ENCODE measurements at regions not wholly inside any gene's neighbourhood (a gene's known extent, or its start where the extent isn't known, plus 50 kb on each side); places are given as distances from the start of the nearest gene placed in this dataset.
"Not testable (repeated sequence)": the region's sequence is repeated elsewhere in the genome, so short reads cannot be mapped to it uniquely, and the experiment has no call there.

DNA sequence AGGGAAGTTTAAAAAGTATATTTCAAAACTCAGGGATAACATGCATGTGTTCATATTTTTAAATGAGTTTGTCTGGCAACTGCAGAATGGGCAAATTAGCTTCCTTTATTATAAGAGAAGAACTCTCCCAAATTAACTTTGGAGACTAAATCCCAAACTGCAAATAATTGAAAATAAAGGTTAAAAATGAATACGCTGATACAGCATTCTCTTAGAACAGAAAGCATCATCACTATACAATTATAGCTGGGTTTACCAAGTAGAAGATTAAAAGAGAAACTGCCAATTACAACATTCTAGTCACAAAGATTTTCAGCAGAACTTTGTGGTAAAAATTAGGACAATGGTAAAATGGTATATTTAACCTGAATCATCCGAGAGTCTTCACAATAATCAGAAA lies 73.3 kb downstream of the OLFM4 start:
- no peak for DNase-seq

DNA sequence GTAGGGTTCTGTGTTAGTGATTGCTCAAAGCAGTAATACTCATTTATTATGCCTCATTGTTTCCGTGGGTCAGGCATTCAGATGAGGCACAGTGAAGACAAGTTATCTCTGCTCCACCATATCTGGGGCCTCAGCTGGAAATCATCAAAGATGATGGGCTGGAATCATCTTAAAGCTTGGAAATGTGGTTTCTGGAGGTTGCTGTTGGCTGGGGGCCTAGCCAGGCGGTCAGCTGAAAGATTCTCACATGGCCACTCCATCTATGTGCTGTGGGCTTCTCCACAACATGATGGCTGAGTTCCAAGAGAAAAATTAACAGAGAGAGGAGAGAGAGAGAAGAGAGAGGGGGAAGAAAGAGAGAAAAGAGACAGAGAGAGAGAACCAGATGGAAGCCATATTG lies 75.5 kb downstream of the OLFM4 start:
- DNase-seq, result no peak

DNA sequence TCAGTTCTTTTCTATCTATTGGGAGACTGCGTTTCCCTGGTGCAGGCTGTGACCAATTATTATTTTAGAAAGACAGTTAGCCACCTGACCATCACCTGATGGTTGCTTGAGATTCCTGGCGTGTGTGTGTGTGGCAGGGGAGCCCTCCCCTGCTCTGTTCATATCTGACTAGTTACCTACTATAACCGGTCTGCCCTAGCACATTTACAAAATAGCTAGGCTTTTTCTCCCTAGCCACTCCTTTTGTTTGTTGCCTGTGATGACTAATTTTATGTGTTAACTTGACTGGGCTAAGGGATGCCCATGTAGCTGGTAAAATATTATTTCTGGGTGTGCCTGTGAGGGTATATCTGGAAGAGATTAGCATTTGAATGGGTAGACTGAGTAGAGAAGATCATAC lies 76.9 kb downstream of the OLFM4 start:
- DNase-seq, result no peak

DNA sequence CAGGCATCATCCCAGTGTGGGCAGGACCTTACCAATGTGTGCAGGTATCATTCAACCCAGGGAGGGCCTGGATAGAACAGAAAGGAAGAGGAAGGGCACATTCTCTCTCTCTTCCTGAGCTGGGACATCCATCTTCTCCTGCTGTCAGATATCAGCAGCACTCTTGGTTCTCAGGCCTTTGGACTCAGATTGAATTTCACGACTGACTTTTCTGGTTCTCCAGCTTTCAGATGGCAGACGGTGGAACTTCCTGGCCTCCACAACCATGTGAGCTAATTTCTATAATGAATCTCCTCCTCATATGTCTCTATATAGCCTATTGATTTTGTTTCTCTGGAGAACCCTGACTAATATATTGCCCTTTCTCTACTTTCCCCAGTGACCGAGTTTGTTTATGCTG lies 77.3 kb downstream of the OLFM4 start:
- DNase-seq, result no peak

DNA sequence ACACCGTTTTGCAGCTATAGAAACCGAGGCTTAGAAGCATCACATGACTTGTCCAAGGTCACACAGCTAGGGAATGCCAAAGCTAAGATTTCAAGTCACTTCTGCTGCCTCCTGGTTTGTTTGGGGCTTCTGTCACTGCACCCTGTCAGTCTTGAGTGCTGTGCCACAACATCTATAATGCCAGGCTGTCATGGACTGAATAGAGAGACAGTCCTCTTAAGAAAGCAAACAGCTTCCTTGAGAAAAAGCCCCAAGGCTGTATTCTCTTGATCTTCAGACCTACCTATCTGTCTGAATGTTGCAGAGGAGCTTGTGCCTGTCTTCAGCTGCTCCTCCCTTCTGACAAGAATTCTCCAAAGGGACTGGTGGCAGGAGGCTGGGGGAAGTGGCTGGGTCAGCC lies 81.6 kb downstream of the OLFM4 start:
- DNase-seq, result no peak

DNA sequence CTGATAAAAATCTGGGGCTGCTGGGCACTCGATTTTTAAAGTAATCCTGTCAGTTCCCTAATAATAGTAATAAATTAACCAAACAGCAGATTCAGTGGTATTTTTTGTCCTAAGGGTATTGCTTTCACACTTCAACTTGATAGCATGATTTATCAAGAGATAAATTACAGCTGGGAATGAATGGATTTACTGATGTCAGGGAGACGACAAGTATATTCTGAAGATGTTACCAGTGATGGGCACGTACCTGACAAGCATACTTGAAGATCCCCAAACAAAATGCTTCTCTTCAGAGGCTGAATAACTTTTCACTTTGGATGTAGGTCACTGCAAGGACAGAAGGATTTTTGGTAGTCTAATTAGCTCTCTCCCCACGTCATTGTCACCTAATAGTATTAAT lies 82.0 kb downstream of the OLFM4 start:
- no peak for DNase-seq

DNA sequence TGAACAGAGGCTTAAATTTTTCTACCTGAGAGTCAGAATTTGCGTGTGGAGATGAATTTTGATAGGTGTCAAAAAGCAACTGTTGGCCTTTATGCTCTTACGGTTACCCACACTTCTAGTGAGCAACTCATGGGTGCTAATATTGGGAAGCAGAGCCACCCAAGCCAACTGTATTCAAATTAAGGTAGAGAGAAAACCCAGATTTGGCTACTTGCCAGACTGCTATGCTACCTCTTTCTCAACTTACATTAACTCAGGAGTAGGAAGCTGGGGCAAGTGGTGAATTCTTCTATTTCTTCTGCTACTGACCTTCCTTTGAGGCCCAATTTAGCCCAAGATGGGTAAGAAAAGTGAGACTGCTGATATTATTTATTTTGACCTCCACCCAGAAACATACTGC lies 83.9 kb downstream of the OLFM4 start:
- DNase-seq, result no peak

DNA sequence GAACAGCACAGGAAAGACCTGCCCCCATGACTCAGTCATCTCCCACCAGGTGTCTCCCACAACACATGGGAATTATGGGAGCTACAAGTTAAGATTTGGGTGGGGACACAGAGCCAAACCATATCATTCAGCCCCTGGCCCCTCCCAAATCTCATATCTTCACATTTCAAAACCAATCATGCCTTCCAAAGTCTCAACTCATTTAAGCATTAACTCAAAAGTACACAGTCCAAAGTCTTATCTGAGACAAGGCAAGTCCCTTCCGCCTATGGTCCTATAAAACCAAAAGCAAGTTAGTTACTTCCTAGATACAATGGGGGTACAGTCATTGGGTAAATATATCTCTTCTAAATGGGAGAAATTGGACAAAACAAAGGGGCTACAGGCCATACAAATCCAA lies 88.4 kb downstream of the OLFM4 start:
- not testable (repeated sequence) for DNase-seq

DNA sequence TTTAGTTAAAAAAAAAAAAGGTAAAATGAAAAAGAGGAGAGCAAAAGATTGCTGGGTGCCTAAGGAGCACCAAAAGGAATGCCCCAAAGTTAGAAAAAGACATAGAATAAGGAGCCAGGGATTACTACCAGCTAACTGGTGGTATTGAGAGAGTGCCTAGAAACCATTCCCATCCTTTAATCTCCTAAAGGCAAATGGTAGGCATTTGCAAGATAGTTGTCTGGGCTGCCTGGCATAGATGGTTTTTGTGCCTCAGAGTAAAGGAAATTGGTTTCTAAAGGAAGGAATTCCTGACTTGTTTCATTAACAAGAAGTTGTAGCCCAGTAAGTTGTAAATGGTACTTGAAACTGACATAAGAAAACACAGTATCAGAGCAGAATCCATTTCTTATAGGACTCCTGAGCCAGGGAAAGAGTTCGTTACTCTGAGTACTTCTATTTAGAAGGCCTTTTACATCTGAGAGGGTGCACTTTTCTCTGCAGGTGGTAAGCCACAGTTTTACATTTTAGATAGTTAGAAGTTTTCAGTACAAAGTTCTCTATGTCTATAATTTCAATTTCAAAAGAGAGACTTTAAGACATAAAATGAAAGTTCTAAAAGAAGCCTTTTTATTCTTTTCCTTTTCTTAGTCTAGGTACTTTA lies 92.6 kb downstream of the OLFM4 start:
- DNase-seq, result no peak

DNA sequence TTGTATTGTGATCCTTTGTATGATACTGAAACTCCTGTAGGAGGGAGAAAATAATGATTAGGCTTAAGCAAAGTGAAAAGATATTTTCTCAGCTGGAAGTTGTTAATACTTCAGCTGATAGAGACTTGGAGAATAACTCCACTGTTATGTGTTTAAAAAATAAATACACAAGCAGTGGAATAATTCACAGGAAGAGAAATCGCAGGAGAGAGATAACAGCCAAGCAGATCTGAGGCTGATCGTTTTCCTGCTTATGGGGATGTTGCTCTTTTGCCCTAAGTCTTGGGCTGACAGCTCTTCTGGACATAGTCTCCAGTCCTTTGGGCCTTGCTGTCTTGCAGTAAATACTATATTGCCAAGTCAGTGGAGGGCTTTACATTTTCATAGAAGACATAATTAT lies 93.3 kb downstream of the OLFM4 start:
- no peak for DNase-seq

DNA sequence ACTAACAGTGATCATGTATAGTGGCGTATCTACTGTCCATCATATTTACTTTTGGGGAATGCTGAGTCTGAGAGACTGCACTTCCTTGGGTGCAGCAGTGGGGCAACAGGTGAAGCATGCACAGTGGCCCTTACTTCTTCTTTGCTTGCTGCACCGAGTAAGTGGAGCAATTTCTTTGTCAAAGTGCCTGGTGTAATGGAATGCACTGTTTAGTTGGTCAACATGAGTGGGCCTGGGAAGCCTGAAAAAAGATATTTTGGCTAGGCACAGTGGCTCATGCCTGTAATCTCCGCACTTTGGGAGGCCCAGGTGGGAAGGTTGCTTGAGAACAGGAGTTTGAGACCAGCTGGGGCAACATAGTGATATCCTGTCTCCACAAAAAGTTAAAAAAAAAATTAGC lies 94.9 kb downstream of the OLFM4 start:
- no peak for DNase-seq

DNA sequence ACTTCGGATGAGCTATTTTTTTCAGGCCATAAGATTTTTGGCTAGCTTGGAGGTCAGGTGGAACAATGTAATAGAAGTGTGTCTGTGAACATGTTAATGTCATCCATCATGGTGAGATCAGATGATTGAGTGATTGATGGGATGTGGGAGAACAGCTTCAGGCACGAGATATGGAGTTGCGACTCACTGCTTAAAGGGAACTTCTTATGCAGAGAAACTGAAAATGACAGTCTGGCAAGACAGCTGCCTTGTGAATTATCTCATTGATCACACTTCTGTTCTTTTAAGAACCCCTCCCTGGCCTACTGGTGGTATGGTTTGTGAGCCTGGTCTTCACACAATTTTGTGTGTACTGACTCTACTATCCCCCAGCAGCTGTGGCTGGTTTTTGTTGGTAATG lies 96.0 kb downstream of the OLFM4 start:
- DNase-seq, result no peak

DNA sequence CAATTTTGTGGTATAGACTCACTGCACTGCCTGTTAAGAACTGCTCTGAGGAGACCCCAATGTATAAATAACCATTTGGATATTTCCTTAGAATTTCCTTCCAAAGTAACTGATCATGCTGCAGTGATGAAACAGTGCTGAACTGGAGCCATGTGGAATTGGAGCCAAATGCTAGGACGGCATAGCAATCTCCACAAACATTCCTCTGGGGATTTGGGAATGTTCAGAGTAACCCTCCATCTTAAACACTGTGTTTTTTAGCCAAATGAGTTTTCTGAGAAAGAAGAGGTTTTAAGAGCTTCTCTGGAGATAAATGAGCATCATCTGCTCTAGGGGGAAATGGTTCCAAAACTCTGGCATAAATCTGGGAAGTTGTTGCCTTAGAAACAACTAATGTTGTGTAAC lies 98.2 kb downstream of the OLFM4 start:
- no peak for DNase-seq

DNA sequence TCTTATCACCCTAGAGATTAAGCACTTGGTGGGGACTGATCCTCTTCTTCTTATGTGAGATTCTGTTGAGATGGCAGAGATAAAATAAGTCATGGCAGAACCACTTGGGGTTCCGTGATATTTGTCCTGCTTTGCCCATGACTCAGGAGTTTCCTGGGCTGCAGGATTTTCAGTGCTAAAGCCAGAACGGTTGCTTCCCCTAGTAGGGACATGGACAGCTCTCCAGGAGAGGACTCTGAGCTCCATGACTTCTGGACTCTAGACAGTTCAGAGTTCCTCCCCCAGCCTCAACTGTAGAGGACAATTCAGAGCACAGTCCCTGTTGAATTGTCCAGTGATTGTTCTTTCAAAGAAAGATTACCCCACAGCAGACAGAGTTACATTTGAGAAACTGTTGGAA lies 98.8 kb downstream of the OLFM4 start:
- DNase-seq, result no peak

DNA sequence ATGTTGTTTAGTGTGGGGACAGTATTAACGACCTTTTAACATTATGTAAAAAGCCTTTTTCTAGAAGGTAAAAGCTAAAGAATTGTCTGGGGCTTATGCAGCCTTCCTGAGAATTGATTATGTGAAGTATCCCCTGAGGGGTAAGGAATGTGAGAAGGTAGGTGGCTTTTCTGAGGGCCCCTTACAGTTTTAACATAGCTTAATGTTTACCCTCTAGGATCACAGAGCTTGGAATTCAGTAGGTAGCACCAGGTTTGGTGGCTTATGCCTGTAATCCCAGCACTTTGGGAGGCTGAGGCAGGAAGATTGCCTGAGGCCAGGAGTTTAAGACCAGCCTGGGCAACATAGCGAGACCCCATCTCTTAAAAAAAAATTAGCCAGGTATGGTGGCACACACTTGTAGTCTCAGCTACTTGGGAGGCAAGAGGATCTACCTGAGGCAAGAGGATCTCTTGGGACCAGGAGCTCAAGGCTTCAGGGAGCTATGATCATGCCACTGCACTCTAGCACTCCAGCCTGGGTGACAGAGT lies 101.3 kb downstream of the OLFM4 start:
- no peak for DNase-seq

DNA sequence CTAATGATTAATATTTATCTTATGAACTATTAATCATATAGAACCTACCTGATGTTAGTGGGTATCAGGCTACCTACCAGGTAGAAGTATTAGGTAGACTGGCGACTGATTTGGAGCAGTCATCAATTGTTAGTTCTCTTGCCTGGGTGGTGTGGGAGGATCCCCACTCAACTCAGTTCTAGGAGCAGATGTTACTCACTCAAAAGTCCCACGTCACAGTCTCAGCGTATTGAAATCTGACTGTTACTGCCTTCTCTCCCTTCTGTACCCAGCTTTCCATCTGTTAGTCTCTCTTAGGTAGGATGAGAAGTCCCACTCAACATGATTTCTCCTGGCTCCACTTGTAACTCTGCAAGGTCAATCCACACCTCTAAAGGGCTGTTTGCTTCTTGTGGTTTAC lies 102.7 kb downstream of the OLFM4 start:
- DNase-seq, result no peak

DNA sequence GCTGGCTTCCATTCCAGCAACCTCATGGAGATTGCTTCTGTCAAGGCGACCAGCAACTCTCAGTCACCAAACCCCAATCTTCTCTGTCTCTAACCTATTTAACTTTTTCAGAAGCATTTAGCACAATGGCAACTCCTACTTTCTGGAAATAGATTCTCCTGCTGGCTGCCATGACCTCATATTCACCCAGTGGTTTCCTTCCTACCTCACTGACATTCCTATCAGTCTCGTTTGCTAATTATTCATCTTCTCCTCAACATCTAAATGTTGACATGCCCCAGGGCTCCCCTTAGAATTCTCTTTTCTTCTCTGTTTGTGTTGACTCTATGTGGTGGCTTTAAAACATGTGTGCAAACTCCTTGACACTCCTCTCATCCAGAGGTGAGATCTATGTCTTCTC lies 106.7 kb downstream of the OLFM4 start:
- DNase-seq, result no peak

DNA sequence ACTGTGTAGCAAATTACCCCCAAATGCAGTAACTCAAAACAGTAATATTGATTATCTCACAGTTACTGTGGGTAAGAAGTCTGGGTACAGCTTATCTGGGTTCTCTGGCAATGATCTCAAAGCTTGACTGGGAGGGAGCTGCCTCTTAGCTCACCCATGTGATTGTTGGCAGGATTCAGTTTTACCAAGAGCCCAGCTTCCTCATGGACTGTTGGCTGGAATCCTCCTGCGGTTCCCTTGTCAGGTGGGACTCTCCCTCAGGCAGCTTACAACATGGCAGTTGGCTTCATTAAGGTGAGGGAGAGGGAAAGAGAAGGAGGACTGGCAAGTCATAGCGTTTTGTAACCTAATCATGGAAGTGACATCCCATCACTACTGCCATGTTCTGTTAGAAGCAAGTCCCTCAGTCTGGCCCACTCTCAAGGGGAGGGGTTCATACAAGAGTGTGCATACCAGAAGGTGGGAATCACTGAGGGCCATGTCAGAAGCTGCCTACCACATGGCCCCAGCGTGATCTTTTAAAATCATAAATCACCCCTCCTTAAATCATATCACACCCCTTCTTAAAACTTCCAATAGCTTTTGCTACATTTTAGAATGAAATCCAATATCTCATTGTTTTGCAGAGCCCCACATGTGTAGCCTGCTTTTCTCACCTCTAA lies 108.1 kb downstream of the OLFM4 start:
- DNase-seq, result no peak

DNA sequence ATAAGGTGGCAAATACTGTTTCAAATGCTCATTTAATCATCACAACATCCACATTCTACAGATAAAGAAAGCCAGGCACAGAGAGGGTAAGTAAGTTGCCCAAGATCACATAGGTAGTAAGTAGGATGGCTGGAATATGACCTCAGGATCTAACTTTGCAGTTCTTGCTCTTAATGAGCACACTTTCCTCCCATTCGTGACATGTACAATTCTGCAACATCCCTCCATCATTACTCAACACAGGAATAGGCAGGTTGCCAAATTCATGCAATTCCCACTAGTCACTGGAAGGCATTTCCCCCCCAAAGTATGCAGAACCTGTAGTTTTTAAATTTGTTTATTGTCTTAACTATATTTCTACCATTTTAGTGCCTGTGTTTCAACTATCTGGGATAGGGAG lies 109.2 kb downstream of the OLFM4 start:
- peak in 1 of 2 donors; percentile 10 for DNase-seq

DNA sequence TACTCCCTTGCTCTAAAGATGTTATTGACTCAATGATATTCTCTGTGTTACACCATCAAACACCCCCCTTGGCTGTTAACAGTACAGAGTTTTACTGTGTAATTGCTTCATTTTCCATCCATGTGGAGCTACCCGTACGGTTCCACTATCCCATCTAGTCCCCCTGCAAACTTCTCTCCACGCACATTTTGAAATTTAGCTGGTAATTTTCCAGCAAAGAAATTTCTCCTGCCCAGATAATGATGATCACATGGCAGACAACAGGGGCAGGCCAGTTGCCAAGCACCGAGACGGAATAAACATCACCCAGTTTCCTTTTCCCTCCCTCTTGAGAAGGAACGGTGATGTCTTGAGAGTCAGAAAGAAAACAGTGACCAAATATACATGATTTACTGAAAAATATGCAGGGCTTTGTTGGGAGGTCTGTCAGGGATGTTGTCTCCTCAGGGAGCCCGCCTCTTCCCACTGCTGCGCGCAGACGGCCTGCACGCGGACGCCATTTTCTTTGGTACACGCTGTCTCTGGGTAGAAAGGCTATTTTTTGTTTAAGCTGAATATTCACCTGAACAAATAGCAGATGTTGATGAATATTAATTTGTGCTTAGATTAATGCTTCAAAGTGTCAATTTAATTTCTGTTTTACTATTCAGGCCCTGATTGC lies 109.9 kb downstream of the OLFM4 start:
- DNase-seq, result no peak

DNA sequence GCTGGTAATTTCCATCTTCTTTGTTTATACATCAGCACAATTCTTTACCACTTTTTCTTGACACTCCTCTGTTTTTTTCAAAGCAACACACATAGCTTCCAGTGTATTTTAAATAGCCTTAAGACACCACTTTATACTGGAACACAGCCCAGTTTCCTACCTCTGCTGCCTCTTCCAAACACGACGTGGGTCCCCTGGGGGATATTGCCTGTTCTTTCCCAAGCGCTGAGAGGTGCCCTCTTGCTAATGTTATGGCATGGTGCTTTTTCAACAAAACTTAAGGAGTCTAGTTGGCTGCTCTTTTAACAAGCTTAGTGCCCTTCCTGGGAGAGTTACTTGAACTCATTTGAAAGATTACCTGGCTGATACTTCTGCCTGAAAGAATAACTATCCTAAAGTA lies 112.7 kb downstream of the OLFM4 start:
- DNase-seq, result no peak

DNA sequence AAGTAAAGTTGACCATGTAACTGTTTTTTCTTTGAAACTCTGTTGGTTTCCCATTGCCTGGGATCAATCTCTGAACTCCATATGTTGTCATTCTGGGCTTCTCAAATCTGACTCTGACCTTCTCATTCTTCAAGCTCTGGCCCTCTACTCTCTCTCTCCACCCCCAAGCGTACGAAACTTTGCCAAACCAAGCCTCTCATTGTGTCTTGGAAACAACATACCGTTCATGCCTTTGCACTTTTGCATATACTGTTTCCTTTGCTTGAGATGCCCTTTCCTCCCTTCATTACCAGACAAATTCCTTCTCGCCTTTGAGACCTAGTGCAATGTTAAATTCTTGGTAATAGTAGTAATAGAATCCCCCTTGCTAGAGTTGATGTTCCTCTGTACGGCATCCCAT lies 113.7 kb downstream of the OLFM4 start:
- DNase-seq, result no peak

DNA sequence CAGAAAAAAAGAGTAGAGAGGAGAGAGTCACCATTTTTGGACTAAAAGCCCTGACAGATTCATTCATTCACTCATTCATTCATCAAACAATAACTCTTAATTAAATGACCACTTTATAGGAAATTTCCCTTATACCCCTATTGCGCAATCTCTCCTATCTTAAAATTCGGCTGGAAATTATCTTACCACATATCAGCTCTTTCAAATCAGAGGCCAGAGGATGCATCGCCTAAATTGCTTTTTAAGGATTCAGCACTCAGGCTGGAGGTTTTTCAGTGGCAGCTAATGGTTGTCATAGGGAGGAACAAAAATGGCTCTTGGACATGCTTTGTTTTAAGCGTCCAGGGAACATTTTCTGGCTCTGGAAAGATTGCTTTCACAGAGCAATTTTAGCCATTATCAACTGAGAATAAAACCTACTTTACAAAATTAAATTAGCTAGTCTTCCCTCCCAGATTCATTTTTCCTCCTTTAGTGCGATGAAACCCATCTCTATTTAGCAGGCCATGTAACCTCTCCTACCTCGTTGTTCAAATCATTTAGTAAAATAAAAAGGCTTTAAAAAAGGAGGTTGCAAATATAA lies 115.2 kb downstream of the OLFM4 start:
- no peak for DNase-seq

DNA sequence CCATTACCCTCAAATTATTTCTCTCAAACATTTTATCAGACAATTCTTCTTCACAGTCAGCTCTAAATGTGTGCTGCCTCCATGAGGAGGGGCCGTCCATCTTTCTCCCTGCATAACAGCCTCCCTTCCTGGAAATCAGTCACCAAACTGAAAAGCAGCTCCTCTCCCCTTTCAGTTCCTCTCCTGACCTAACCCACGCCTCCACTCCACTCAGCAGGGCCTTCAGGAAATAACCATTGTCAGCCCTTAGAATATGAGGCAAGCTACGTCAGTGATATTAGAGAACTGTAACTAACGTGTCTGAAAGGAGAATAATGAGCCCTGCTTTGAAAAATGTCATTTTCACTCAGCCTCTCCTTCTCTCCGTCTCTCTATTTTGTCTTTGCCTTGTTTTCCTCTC lies 116.2 kb downstream of the OLFM4 start:
- peak; percentile 72 to 77 for DNase-seq
